Transverse colon (tissue), 4 donors: ENCODE measurements at regions not wholly inside any gene's neighbourhood (a gene's known extent, or its start where the extent isn't known, plus 50 kb on each side); places are given as distances from the start of the nearest gene placed in this dataset.

ENCODE experiments used
- CTCF ChIP-seq, 5 experiments: fragments of 200-600 bp in 3 of 5; fragments of 450-650 bp in 2 of 5; sonication (generic) in 3 of 5; IDR thresholded peaks; 1 replicate in 2 of 5; 2 replicates in 3 of 5; pipeline ENCODE4 v1.5.1; 2016 to 2017; ENCODE audit warnings: antibody characterized with exemption in 5 of 5, inconsistent platforms in 3 of 5, mild to moderate bottlenecking in 2 of 5, moderate library complexity in 1 of 5
- POLR2AphosphoS5 ChIP-seq, 3 donors: sonication (generic); formaldehyde crosslinking; IDR thresholded peaks; one replicate each; pipeline ENCODE4 v1.6.1; 2016; ENCODE audit warnings: antibody characterized with exemption in 3 of 3

- TF ChIP-seq CTCF (IDR thresholded peaks at IDR 0.05) (no peak), POLR2AphosphoS5 (IDR thresholded peaks at IDR 0.05) (no peak)
Observed at GRCh38 chr17:15145621-15146020, 119.5 kb downstream of the PMP22 start.
